Erythroblast (primary cell): ENCODE measurements at regions not wholly inside any gene's neighbourhood (a gene's known extent, or its start where the extent isn't known, plus 50 kb on each side); places are given as distances from the start of the nearest gene placed in this dataset.

Experiments used
- GATA1 ChIP-seq: IDR thresholded peaks from 2 replicates; pipeline ENCODE4 v1.6.1; 2011; ENCODE audit warnings: low read depth, mild to moderate bottlenecking, control low read depth, low read length, moderate library complexity
- POLR2A ChIP-seq: IDR thresholded peaks from 2 replicates; pipeline ENCODE4 v1.6.1; 2011; ENCODE audit warnings: mild to moderate bottlenecking, low read length

DNA sequence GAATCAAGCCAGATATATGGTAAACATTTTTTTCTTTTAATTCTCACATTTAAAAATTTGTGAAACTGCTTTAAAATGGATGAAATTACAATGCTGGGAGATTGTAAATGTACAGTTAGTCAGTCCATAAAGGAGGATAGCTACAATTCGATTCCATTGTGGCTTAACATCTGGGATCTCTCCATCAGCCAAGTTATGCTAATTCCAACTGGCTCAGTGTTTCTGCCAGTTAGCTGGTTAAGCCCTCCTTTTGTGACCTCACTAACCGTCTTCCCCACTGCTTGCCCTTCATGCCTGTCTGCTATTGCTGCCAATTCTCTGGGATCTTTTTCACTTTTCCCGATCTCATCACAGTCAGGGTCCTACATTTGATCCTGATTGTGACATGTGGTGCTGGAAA, 1347.6 kb downstream of the CDH11 start:
- TF ChIP-seq POLR2A (no peak), GATA1 (no peak)
